HCT116 (cell line): ENCODE measurements at regions not wholly inside any gene's neighbourhood (a gene's known extent, or its start where the extent isn't known, plus 50 kb on each side); places are given as distances from the start of the nearest gene placed in this dataset.

ENCODE experiments used
- ATAC-seq: fragments of 200-7000 bp; cut with Tn5 transposase; 2 replicates; pipeline ENCODE4 v1.9.1; 2020; ENCODE audit warnings: mild to moderate bottlenecking, moderate library complexity
- BruUV-seq: library from RNA; stranded (reverse); fragments of 400-500 nt; replicated peaks from 2 replicates; lab custom pipeline; 2021; lab: Mats Ljungman, UMichigan
- CTCF ChIA-PET: fragments of 300-600 bp; sonication (Branson Sonifier 250); formaldehyde crosslinking; loops from one replicate; lab custom pipeline; 2021; ENCODE audit warnings: antibody characterized with exemption; lab: Charles Lee
- POLR2A ChIA-PET: fragments of 300-600, 350-600 bp; sonication (Branson Sonifier 250); formaldehyde crosslinking; loops from one replicate; lab custom pipeline; 2021; ENCODE audit warnings: antibody characterized with exemption; lab: Charles Lee
- RAD21 ChIA-PET, 2 experiments: fragments of 300-600 bp; sonication (Branson Sonifier 250); formaldehyde crosslinking; loops; one replicate each; lab custom pipeline; 2023; ENCODE audit warnings: low total read pairs in 2 of 2; ENCODE audit not compliant: uncharacterized antibody in 2 of 2, unreplicated experiment in 2 of 2, low non-redundant PET in 1 of 2; lab: Charles Lee
- DNase-seq: peaks from one replicate; pipeline ENCODE4 v3.0.0-alpha.2; 2010; ENCODE audit warnings: low read depth, low spot score
- H2AFZ ChIP-seq: fragments of 200-600 bp; shearing (Covaris generic), sonication (generic); 2 replicates; pipeline ENCODE4 v1.6.1; 2017; ENCODE audit warnings: low read depth, mixed run types, mixed read lengths, antibody characterized with exemption, low read length; ENCODE audit not compliant: poor library complexity, severe bottlenecking
- H3K27ac ChIP-seq: 2 replicates; pipeline ENCODE4 v1.5.1; 2012; ENCODE audit warnings: low read depth, low read length
- H3K27me3 ChIP-seq: fragments of 200-600 bp; sonication (generic); 2 replicates; pipeline ENCODE4 v1.6.1; 2016; ENCODE audit warnings: mixed run types, low read length, mixed read lengths; ENCODE audit not compliant: insufficient read depth
- H3K36me3 ChIP-seq, 2 experiments: fragments of 200-500 bp in 1 of 2; fragments of 200-600 bp in 1 of 2; sonication (Bioruptor generic) in 1 of 2; sonication (generic) in 1 of 2; 2 replicates each; pipeline versions ENCODE4 v1.5.1 to v1.6.1; 2014 to 2016; ENCODE audit warnings: low read length in 2 of 2, inconsistent platforms in 1 of 2, mixed read lengths in 1 of 2, mixed run types in 1 of 2; ENCODE audit not compliant: insufficient read depth in 2 of 2, control insufficient read depth in 1 of 2
- H3K4me1 ChIP-seq, 2 experiments: fragments of 200-600 bp in 1 of 2; sonication (generic) in 1 of 2; 2 replicates each; pipeline versions ENCODE4 v1.5.1 to v1.6.1; 2012 to 2017; ENCODE audit warnings: low read length in 2 of 2, inconsistent platforms in 1 of 2, mild to moderate bottlenecking in 1 of 2, mixed read lengths in 1 of 2, mixed run types in 1 of 2, moderate library complexity in 1 of 2; ENCODE audit not compliant: insufficient read depth in 2 of 2, control insufficient read depth in 1 of 2
- H3K4me2 ChIP-seq: fragments of 200-600 bp; sonication (generic); 2 replicates; pipeline ENCODE4 v1.6.1; 2017; ENCODE audit warnings: mixed run types, low read length, mixed read lengths
- H3K4me3 ChIP-seq, 2 experiments: fragments of 200-600 bp in 1 of 2; sonication (generic) in 1 of 2; replicated peaks in 1 of 2; 2 replicates each; pipeline ENCODE4 v1.5.1; 2011 to 2016; ENCODE audit warnings: low read length in 2 of 2, control low read depth in 1 of 2, low read depth in 1 of 2, mild to moderate bottlenecking in 1 of 2, mixed read lengths in 1 of 2, mixed run types in 1 of 2
- H3K79me2 ChIP-seq: fragments of 200-600 bp; sonication (generic); 2 replicates; pipeline ENCODE4 v1.6.1; 2017; ENCODE audit warnings: mild to moderate bottlenecking, mixed run types, low read length, moderate library complexity, mixed read lengths; ENCODE audit not compliant: insufficient read depth
- H3K9ac ChIP-seq: fragments of 200-600 bp; sonication (generic); 2 replicates; pipeline ENCODE4 v1.6.1; 2016; ENCODE audit warnings: low read length, mixed read lengths
- H3K9me2 ChIP-seq: fragments of 200-600 bp; sonication (generic), shearing (Covaris generic); 2 replicates; pipeline ENCODE4 v1.6.1; 2017; ENCODE audit warnings: mixed run types, mild to moderate bottlenecking, moderate library complexity; ENCODE audit not compliant: insufficient read depth
- H3K9me3 ChIP-seq, 2 experiments: fragments of 200-500 bp in 1 of 2; fragments of 200-600 bp in 1 of 2; sonication (Bioruptor generic) in 1 of 2; sonication (generic) in 1 of 2; 2 replicates each; pipeline ENCODE4 v1.6.1; 2014 to 2017; ENCODE audit warnings: low read length in 2 of 2, mixed read lengths in 2 of 2, inconsistent platforms in 1 of 2, low read depth in 1 of 2, mild to moderate bottlenecking in 1 of 2, mixed run types in 1 of 2, moderate library complexity in 1 of 2; ENCODE audit not compliant: control insufficient read depth in 1 of 2, insufficient read depth in 1 of 2
- H4K20me1 ChIP-seq: fragments of 200-600 bp; sonication (generic), shearing (Covaris generic); 2 replicates; pipeline ENCODE4 v1.6.1; 2017; ENCODE audit warnings: mixed run types, mild to moderate bottlenecking, moderate library complexity; ENCODE audit not compliant: insufficient read depth
- ATF3 ChIP-seq: IDR thresholded peaks from 2 replicates; pipeline ENCODE4 v1.6.1; 2012
- CBX3 ChIP-seq: IDR thresholded peaks from 2 replicates; pipeline ENCODE4 v1.6.1; 2012; ENCODE audit warnings: low read depth
- CEBPB ChIP-seq: IDR thresholded peaks from 2 replicates; pipeline ENCODE4 v1.6.1; 2012; ENCODE audit warnings: low read depth
- CTCF ChIP-seq, 3 experiments: fragments of 200-600 bp in 1 of 3; sonication (generic) in 1 of 3; IDR thresholded peaks in 2 of 3; conservative IDR thresholded peaks in 1 of 3; 2 replicates each; pipeline ENCODE4 v1.5.1; 2012 to 2017; ENCODE audit warnings: low read depth in 2 of 3, low read length in 2 of 3, antibody characterized with exemption in 1 of 3, borderline replicate concordance in 1 of 3, control low read depth in 1 of 3, mild to moderate bottlenecking in 1 of 3, mixed read lengths in 1 of 3, mixed run types in 1 of 3, moderate library complexity in 1 of 3; ENCODE audit not compliant: insufficient read depth in 1 of 3
- ELF1 ChIP-seq: IDR thresholded peaks from 2 replicates; pipeline ENCODE4 v1.6.1; 2012; ENCODE audit warnings: low read depth, borderline replicate concordance
- FOSL1 ChIP-seq: IDR thresholded peaks from 2 replicates; pipeline ENCODE4 v1.6.1; 2012; ENCODE audit warnings: low read depth
- JUND ChIP-seq: IDR thresholded peaks from 2 replicates; pipeline ENCODE4 v1.6.1; 2012
- POLR2A ChIP-seq: IDR thresholded peaks from 2 replicates; pipeline ENCODE4 v1.7.0; 2011; ENCODE audit warnings: borderline replicate concordance; ENCODE audit not compliant: insufficient read depth, insufficient read length; ENCODE audit errors: extremely low read depth
- POLR2AphosphoS5 ChIP-seq: IDR thresholded peaks from 2 replicates; pipeline ENCODE4 v1.6.1; 2011; ENCODE audit warnings: mild to moderate bottlenecking, low read depth, low read length, moderate library complexity
- RAD21 ChIP-seq: IDR thresholded peaks from 2 replicates; pipeline ENCODE4 v1.6.1; 2012; ENCODE audit warnings: low read depth, mild to moderate bottlenecking
- REST ChIP-seq: IDR thresholded peaks from 2 replicates; pipeline ENCODE4 v1.6.1; 2012; ENCODE audit warnings: low read depth
- SP1 ChIP-seq: IDR thresholded peaks from 2 replicates; pipeline ENCODE4 v1.6.1; 2012; ENCODE audit warnings: low read depth
- SRF ChIP-seq: IDR thresholded peaks from 2 replicates; pipeline ENCODE4 v1.6.1; 2012; ENCODE audit warnings: low read depth
- TCF7L2 ChIP-seq: IDR thresholded peaks from 2 replicates; pipeline ENCODE4 v1.7.0; 2011; ENCODE audit warnings: borderline replicate concordance, inconsistent platforms; ENCODE audit not compliant: insufficient read depth, insufficient read length; ENCODE audit errors: extremely low read depth
- ZBTB33 ChIP-seq: IDR thresholded peaks from 2 replicates; pipeline ENCODE4 v1.6.1; 2011; ENCODE audit warnings: mild to moderate bottlenecking, low read length, moderate library complexity; ENCODE audit not compliant: insufficient replicate concordance; ENCODE audit errors: extremely low read depth
- ZFX ChIP-seq: fragments of 450-650 bp; IDR thresholded peaks from 2 replicates; pipeline ENCODE4 v1.6.1; 2017
- ZNF274 ChIP-seq: fragments of 200-500 bp; sonication (Bioruptor generic); IDR thresholded peaks from 2 replicates; pipeline ENCODE4 v1.6.1; 2014; ENCODE audit warnings: mild to moderate bottlenecking, low read depth, low read length, inconsistent platforms
- intact Hi-C: fragments of 100-400 bp; cut with micrococcal nuclease; formaldehyde crosslinking; loops from 2 replicates; pipeline ENCODE4 v1.10.0; 2022

- Histone ChIP-seq H4K20me1 (no peaks in the 10 kb centered on the region), H3K79me2 (no peaks in the 10 kb centered on the region), H3K9me2 (no peaks in the 10 kb centered on the region), H3K36me3 (no peaks in the 10 kb centered on the region), H3K9ac (no peak overlapping the region), H3K4me1 (no peaks in the 10 kb centered on the region), H3K4me3 (no peak overlapping the region), H3K27ac (no peak overlapping the region), H3K4me2 (no peak overlapping the region), H3K27me3 (no peaks in the 10 kb centered on the region), H2AFZ (no peak overlapping the region), H3K9me3 (no peaks in the 10 kb centered on the region)
- intact Hi-C loops = loop anchor here (5.0 to 10.0 kb wide), 2 partner anchors 665 to 2002 kb away; no protein-coding TSS in a partner anchor
- ATAC-seq (no peak), DNase-seq (no peak)
- BruUV-seq = no TSS peak
- ChIA-PET POLR2A (no interaction called here), RAD21 (interaction anchor here in 1 of 2 experiments (1.8 kb wide), 1 partner anchor 108 kb away, joined by 8 read pairs; no protein-coding TSS in a partner anchor), CTCF (no interaction called here)
- TF ChIP-seq SP1 = no peak
- no peak for TF ChIP-seq ZNF274
- TF ChIP-seq TCF7L2 = no peak
- no peak for TF ChIP-seq CTCF (IDR thresholded peaks at IDR 0.05 in 2 of 3, conservative IDR thresholded peaks at IDR 0.05 in 1 of 3; ENCODE audit: borderline replicate concordance in 1 of 3, insufficient read depth in 1 of 3, low read depth in 2 of 3, low read length in 2 of 3)
- TF ChIP-seq ZFX = no peak
- no peak for TF ChIP-seq ELF1
- TF ChIP-seq SRF = no peak
- TF ChIP-seq POLR2AphosphoS5 = no peak
- no peak for TF ChIP-seq POLR2A
- TF ChIP-seq CEBPB = no peak
- TF ChIP-seq REST = no peak
- TF ChIP-seq JUND = no peak
- TF ChIP-seq FOSL1 = no peak
- no peak for TF ChIP-seq CBX3
- no peak for TF ChIP-seq ZBTB33
- TF ChIP-seq ATF3 = no peak
- TF ChIP-seq RAD21 = no peak
Observed at GRCh38 chr2:58572731-58573130, 331.6 kb upstream of the FANCL start.
